Right ventricle myocardium inferior (tissue), 1 donor: ENCODE measurements at regions not wholly inside any gene's neighbourhood (a gene's known extent, or its start where the extent isn't known, plus 50 kb on each side); places are given as distances from the start of the nearest gene placed in this dataset.
"Not testable (repeated sequence)": the region's sequence is repeated elsewhere in the genome, so short reads cannot be mapped to it uniquely, and the experiment has no call there.

Experiments used
- ATAC-seq: fragments of 200-7000 bp; cut with Tn5 transposase; one replicate; pipeline ENCODE4 v1.9.1; 2020; ENCODE audit warnings: mild to moderate bottlenecking, moderate library complexity
- DNase-seq: peaks from one replicate; pipeline ENCODE4 v3.0.0; 2021; ENCODE audit errors: missing footprints
- intact Hi-C: fragments of 100-400 bp; cut with DNase I; formaldehyde crosslinking; loops from one replicate; pipeline ENCODE4 v1.11.0; 2022
- donor health status: DM: no; HTN: yes; CAD: no; lungs with severe emphysema.

- intact Hi-C loops = no loop called here
- ATAC-seq (no peak), DNase-seq (no peak)
Observed at GRCh38 chr9:94445863-94446262, 109.0 kb upstream of the PCAT7 start.

- intact Hi-C loops = no loop called here
- DNase-seq (no peak), ATAC-seq (no peak)
Observed at GRCh38 chr9:94449486-94449885, 105.4 kb upstream of the PCAT7 start.

GRCh38 chr9:94464790-94465189 lies 90.1 kb upstream of the PCAT7 start:
- intact Hi-C loops = no loop called here
- ATAC-seq (no peak), DNase-seq (no peak)

GRCh38 chr9:94472063-94472462 lies 82.8 kb upstream of the PCAT7 start:
- ATAC-seq, DNase-seq, intact Hi-C loops: not testable (repeated sequence)

- DNase-seq (no peak), ATAC-seq (no peak)
- intact Hi-C loops = no loop called here
Observed at GRCh38 chr9:94472806-94473360, 82.0 kb upstream of the PCAT7 start.

- DNase-seq (no peak), ATAC-seq (no peak)
- intact Hi-C loops = no loop called here
Observed at GRCh38 chr9:94478755-94479730, 75.8 kb upstream of the PCAT7 start.

GRCh38 chr9:94479757-94480156 lies 75.1 kb upstream of the PCAT7 start:
- no peak for DNase-seq
- no peak for ATAC-seq
- intact Hi-C loops = no loop called here

GRCh38 chr9:94480205-94480604 lies 74.7 kb upstream of the PCAT7 start:
- intact Hi-C loops = no loop called here
- ATAC-seq (no peak), DNase-seq (no peak)

GRCh38 chr9:94482110-94482509 lies 72.8 kb upstream of the PCAT7 start:
- DNase-seq (no peak), ATAC-seq (no peak)
- intact Hi-C loops = no loop called here

GRCh38 chr9:94490465-94490864 lies 64.4 kb upstream of the PCAT7 start:
- ATAC-seq = no peak
- intact Hi-C loops = no loop called here

GRCh38 chr9:94492125-94492524 lies 62.8 kb upstream of the PCAT7 start:
- intact Hi-C loops, ATAC-seq, DNase-seq: not testable (repeated sequence)

More at GRCh38 chr9:94490465-94490864, 64.4 kb upstream of the PCAT7 start:
- no peak for DNase-seq

- ATAC-seq (no peak), DNase-seq (no peak)
- intact Hi-C loops = no loop called here
Observed at GRCh38 chr9:94498801-94499453, 56.0 kb upstream of the PCAT7 start.

- DNase-seq (no peak), ATAC-seq (no peak)
- intact Hi-C loops = no loop called here
Observed at GRCh38 chr9:94504358-94504757, 50.5 kb upstream of the PCAT7 start.
